ENCODE measurements at regions not wholly inside any gene's neighbourhood (a gene's known extent, or its start where the extent isn't known, plus 50 kb on each side); places are given as distances from the start of the nearest gene placed in this dataset.

DNA sequence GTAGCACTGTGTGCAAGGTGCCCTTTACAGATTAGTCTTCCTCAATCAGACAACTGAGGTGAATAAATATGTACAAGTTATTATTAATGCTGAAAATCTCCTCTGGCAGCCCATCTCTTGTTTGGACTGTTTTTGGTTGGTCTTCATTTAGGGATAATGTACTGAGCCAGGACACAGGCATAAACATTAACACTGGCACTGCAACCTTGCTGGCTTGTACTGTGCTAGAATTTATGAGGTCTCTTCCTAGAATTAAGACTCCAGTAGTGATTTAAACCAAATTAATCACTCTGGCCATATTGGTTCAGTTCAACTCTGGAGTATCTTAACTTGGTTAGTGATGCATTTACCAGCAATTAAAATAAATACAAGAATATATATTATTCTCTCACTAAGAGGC, 244.7 kb upstream of the GK2 start:
- Histone ChIP-seq H3K4me3 (no peak overlapping the region), H3K36me3 (no peaks in the 10 kb centered on the region), H3K27ac (no peak overlapping the region), H3K27me3 (no peaks in the 10 kb centered on the region), H3K9me3 (peaks cover 0 to 9% (median 0%) of the 10 kb centered on the region in 11 donors), H3K4me1 (peaks cover 0 to 18% (median 0%) of the 10 kb centered on the region in 9 donors)
- intact Hi-C loops (cut with DNase I) = loop anchor here in 1 of 10 donors (5.0 kb wide), 1 partner anchor 55 kb away; no protein-coding TSS in a partner anchor
- ATAC-seq = no peak
- no peak for DNase-seq
- TF ChIP-seq, protein P1, sequence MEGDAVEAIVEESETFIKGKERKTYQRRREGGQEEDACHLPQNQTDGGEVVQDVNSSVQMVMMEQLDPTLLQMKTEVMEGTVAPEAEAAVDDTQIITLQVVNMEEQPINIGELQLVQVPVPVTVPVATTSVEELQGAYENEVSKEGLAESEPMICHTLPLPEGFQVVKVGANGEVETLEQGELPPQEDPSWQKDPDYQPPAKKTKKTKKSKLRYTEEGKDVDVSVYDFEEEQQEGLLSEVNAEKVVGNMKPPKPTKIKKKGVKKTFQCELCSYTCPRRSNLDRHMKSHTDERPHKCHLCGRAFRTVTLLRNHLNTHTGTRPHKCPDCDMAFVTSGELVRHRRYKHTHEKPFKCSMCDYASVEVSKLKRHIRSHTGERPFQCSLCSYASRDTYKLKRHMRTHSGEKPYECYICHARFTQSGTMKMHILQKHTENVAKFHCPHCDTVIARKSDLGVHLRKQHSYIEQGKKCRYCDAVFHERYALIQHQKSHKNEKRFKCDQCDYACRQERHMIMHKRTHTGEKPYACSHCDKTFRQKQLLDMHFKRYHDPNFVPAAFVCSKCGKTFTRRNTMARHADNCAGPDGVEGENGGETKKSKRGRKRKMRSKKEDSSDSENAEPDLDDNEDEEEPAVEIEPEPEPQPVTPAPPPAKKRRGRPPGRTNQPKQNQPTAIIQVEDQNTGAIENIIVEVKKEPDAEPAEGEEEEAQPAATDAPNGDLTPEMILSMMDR (IDR thresholded peaks at IDR 0.05) = no peak

DNA sequence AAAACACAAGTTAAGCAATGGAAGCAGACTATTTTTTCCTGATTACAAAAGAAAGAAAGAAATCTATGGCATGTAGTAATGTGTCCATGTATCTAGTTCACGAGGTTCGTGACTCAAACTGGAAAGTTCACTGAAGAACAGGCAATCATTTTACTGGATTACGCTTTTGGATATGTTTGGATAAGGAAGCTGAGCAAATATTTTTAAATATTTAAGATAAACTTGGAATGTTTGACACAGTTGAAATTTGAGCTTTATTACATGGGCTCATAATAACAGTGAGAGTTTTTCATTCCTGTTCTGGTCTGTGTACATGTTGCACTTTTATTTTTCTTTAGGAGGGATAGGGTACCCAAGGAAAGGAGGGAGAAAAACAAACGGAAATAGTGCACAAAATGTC, 244.2 kb upstream of the GK2 start:
- no peaks in the 10 kb centered on the region for H3K36me3 ChIP-seq
- ATAC-seq = peak in 3 of 8 donors; percentile 40 to 61 (median 41)
- H3K9me3 ChIP-seq = peaks cover 0 to 4% (median 0%) of the 10 kb centered on the region in 11 donors
- intact Hi-C loops (cut with DNase I) = loop anchor here in 1 of 10 donors (5.0 kb wide), 1 partner anchor 55 kb away; no protein-coding TSS in a partner anchor
- H3K4me1 ChIP-seq = peaks cover 0 to 18% (median 0%) of the 10 kb centered on the region in 9 donors
- TF ChIP-seq, protein P1 (IDR thresholded peaks at IDR 0.05) = no peak
- no peak overlapping the region for H3K27ac ChIP-seq
- H3K27me3 ChIP-seq = no peaks in the 10 kb centered on the region
- WGBS, 2 donors = 43 to 48% methylated on average over 4 of the region's 4 CpGs
- no peak for DNase-seq
- H3K4me3 ChIP-seq = no peak overlapping the region

DNA sequence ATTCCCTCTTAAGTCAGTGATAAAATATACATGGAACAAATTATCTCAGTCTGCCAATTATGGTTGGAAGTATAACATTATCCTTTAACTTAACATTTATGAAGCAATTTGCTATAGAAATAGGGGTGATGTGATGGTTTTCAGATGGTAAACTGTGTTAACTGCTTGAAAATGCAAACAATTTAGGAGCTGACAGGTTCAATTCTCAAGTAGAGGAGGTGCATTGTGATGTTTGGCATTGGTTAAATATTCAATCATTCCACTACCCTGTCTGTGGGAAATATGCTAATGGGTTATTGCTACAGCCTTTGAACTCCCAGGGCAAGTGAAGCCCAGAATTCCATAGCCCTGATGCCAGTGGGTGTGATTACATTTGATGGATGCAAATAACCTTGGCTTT, 243.4 kb upstream of the GK2 start:
- ATAC-seq (no peak), DNase-seq (no peak)
- TF ChIP-seq, protein P1 (IDR thresholded peaks at IDR 0.05) = no peak
- Histone ChIP-seq H3K4me1 (peaks cover 0 to 18% (median 0%) of the 10 kb centered on the region in 9 donors), H3K36me3 (no peaks in the 10 kb centered on the region), H3K9me3 (no peaks in the 10 kb centered on the region), H3K27ac (no peak overlapping the region), H3K4me3 (no peak overlapping the region), H3K27me3 (no peaks in the 10 kb centered on the region)
- intact Hi-C loops (cut with DNase I) = loop anchor here in 1 of 10 donors (5.0 kb wide), 1 partner anchor 54 kb away; no protein-coding TSS in a partner anchor

DNA sequence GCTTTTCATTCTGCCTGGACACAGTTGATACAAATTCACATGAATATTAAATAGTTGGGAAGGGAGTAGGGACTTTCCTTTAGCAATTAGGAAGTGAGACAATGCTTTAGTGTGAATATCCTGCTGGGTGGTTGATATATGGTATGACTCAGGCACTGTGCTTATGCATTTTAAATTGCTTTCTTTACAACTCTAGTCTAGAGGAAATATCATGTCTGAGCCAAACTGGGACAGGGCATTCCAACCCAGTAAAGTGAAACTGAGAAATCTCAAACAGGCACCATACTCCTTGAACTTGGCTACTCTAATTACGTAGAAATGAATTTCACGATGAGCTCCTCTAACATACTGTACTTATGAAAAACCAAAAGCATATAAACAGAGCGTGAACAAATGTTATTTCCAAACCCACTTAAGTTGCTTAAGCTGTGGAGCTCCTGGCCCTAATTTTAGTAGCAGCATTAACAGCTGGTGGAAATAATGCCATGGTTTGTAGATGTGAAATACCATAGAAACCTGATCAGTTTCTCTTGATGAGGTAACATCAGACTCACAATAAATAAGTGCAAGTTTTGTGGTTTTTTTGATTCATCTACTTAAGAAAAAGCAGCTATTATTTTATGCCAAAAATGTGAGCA, 242.9 kb upstream of the GK2 start:
- H3K36me3 ChIP-seq = no peaks in the 10 kb centered on the region
- no peaks in the 10 kb centered on the region for H3K27me3 ChIP-seq
- peaks cover 0 to 18% (median 0%) of the 10 kb centered on the region in 9 donors for H3K4me1 ChIP-seq
- H3K9me3 ChIP-seq = no peaks in the 10 kb centered on the region
- H3K27ac ChIP-seq = no peak overlapping the region
- TF ChIP-seq, protein P1 (IDR thresholded peaks at IDR 0.05) = no peak
- no peak overlapping the region for H3K4me3 ChIP-seq
- ATAC-seq (no peak), DNase-seq (no peak)
- intact Hi-C loops (cut with DNase I) = loop anchor here in 1 of 10 donors (5.0 kb wide), 1 partner anchor 54 kb away; no protein-coding TSS in a partner anchor
- WGBS, 2 donors = 72 to 73% methylated on average over 3 of the region's 3 CpGs
